Skeletal muscle satellite cell (primary cell): ENCODE measurements at regions not wholly inside any gene's neighbourhood (a gene's known extent, or its start where the extent isn't known, plus 50 kb on each side); places are given as distances from the start of the nearest gene placed in this dataset.

ENCODE experiments used
- H3K27me3 ChIP-seq: 2 replicates; pipeline ENCODE4 v1.7.0; 2013; ENCODE audit warnings: low read length; ENCODE audit not compliant: control insufficient read depth, insufficient read depth
- H3K36me3 ChIP-seq: 2 replicates; pipeline ENCODE4 v1.7.0; 2013; ENCODE audit warnings: mild to moderate bottlenecking, control low read depth, low read length; ENCODE audit not compliant: insufficient read depth
- H3K4me1 ChIP-seq: 2 replicates; pipeline ENCODE4 v1.7.0; 2013; ENCODE audit warnings: low read length; ENCODE audit not compliant: control insufficient read depth, insufficient read depth
- H3K4me2 ChIP-seq: 2 replicates; pipeline ENCODE4 v1.7.0; 2013; ENCODE audit warnings: mild to moderate bottlenecking, low read length
- H3K4me3 ChIP-seq: 2 replicates; pipeline ENCODE4 v1.7.0; 2013; ENCODE audit warnings: low read length
- H3K9ac ChIP-seq: 2 replicates; pipeline ENCODE4 v1.7.0; 2013; ENCODE audit warnings: mild to moderate bottlenecking, low read depth, low read length, moderate library complexity
- H3K9me3 ChIP-seq: replicated peaks from 2 replicates; pipeline ENCODE4 v1.7.0; 2013; ENCODE audit warnings: mild to moderate bottlenecking, control low read depth, low read length

GRCh38 chr4:17275836-17276235, 236.1 kb downstream of the QDPR start:
- Histone ChIP-seq H3K9ac (no peak overlapping the region), H3K9me3 (no peaks in the 10 kb centered on the region), H3K4me2 (no peak overlapping the region), H3K4me3 (no peak overlapping the region), H3K36me3 (no peaks in the 10 kb centered on the region), H3K4me1 (no peaks in the 10 kb centered on the region), H3K27me3 (no peaks in the 10 kb centered on the region)

- H3K4me1 ChIP-seq: no peaks in the 10 kb centered on the region
- no peak overlapping the region for H3K4me2 ChIP-seq
- no peaks in the 10 kb centered on the region for H3K36me3 ChIP-seq
- no peaks in the 10 kb centered on the region for H3K27me3 ChIP-seq
- H3K9ac ChIP-seq: no peak overlapping the region
- no peak overlapping the region for H3K4me3 ChIP-seq
- no peaks in the 10 kb centered on the region for H3K9me3 ChIP-seq
Observed at GRCh38 chr4:17273047-17273446, 238.8 kb downstream of the QDPR start.

GRCh38 chr4:17272154-17272553, 239.7 kb downstream of the QDPR start:
- no peak overlapping the region for H3K4me3 ChIP-seq
- no peak overlapping the region for H3K4me2 ChIP-seq
- no peak overlapping the region for H3K9ac ChIP-seq
- H3K9me3 ChIP-seq: no peaks in the 10 kb centered on the region
- H3K36me3 ChIP-seq: no peaks in the 10 kb centered on the region
- H3K27me3 ChIP-seq: no peaks in the 10 kb centered on the region
- H3K4me1 ChIP-seq: no peaks in the 10 kb centered on the region

- no peaks in the 10 kb centered on the region for H3K27me3 ChIP-seq
- no peak overlapping the region for H3K9ac ChIP-seq
- no peaks in the 10 kb centered on the region for H3K4me1 ChIP-seq
- H3K4me3 ChIP-seq: no peak overlapping the region
- no peaks in the 10 kb centered on the region for H3K9me3 ChIP-seq
- H3K36me3 ChIP-seq: no peaks in the 10 kb centered on the region
- H3K4me2 ChIP-seq: no peak overlapping the region
Observed at GRCh38 chr4:17265653-17266052, 246.2 kb downstream of the QDPR start.

- Histone ChIP-seq H3K9me3 (no peaks in the 10 kb centered on the region), H3K4me2 (no peak overlapping the region), H3K4me1 (no peaks in the 10 kb centered on the region), H3K9ac (no peak overlapping the region), H3K36me3 (no peaks in the 10 kb centered on the region), H3K4me3 (no peak overlapping the region), H3K27me3 (no peaks in the 10 kb centered on the region)
Observed at GRCh38 chr4:17265139-17265538, 246.8 kb downstream of the QDPR start.

GRCh38 chr4:17260166-17260907, 251.6 kb downstream of the QDPR start:
- H3K9ac ChIP-seq: no peak overlapping the region
- no peaks in the 10 kb centered on the region for H3K4me1 ChIP-seq
- H3K9me3 ChIP-seq: no peaks in the 10 kb centered on the region
- no peak overlapping the region for H3K4me2 ChIP-seq
- no peak overlapping the region for H3K4me3 ChIP-seq
- H3K36me3 ChIP-seq: no peaks in the 10 kb centered on the region
- H3K27me3 ChIP-seq: no peaks in the 10 kb centered on the region

GRCh38 chr4:17258106-17258505, 253.8 kb downstream of the QDPR start:
- Histone ChIP-seq H3K9me3 (no peaks in the 10 kb centered on the region), H3K4me1 (no peaks in the 10 kb centered on the region), H3K27me3 (no peaks in the 10 kb centered on the region), H3K4me3 (no peak overlapping the region), H3K36me3 (no peaks in the 10 kb centered on the region), H3K4me2 (no peak overlapping the region), H3K9ac (no peak overlapping the region)

- H3K36me3 ChIP-seq: no peaks in the 10 kb centered on the region
- no peaks in the 10 kb centered on the region for H3K27me3 ChIP-seq
- H3K4me2 ChIP-seq: no peak overlapping the region
- no peaks in the 10 kb centered on the region for H3K9me3 ChIP-seq
- H3K4me1 ChIP-seq: no peaks in the 10 kb centered on the region
- no peak overlapping the region for H3K9ac ChIP-seq
- no peak overlapping the region for H3K4me3 ChIP-seq
Observed at GRCh38 chr4:17252131-17252530, 259.8 kb downstream of the QDPR start.

GRCh38 chr4:17251101-17251500, 260.8 kb downstream of the QDPR start:
- Histone ChIP-seq H3K4me3 (no peak overlapping the region), H3K27me3 (no peaks in the 10 kb centered on the region), H3K36me3 (no peaks in the 10 kb centered on the region), H3K4me1 (no peaks in the 10 kb centered on the region), H3K9me3 (no peaks in the 10 kb centered on the region), H3K9ac (no peak overlapping the region), H3K4me2 (no peak overlapping the region)

- H3K9me3 ChIP-seq: no peaks in the 10 kb centered on the region
- H3K4me3 ChIP-seq: no peak overlapping the region
- H3K4me1 ChIP-seq: no peaks in the 10 kb centered on the region
- no peaks in the 10 kb centered on the region for H3K36me3 ChIP-seq
- H3K27me3 ChIP-seq: no peaks in the 10 kb centered on the region
- H3K4me2 ChIP-seq: no peak overlapping the region
- no peak overlapping the region for H3K9ac ChIP-seq
Observed at GRCh38 chr4:17250591-17250990, 261.3 kb downstream of the QDPR start.

GRCh38 chr4:17246656-17247055, 265.2 kb downstream of the QDPR start:
- no peaks in the 10 kb centered on the region for H3K4me1 ChIP-seq
- H3K4me2 ChIP-seq: no peak overlapping the region
- H3K36me3 ChIP-seq: no peaks in the 10 kb centered on the region
- no peak overlapping the region for H3K4me3 ChIP-seq
- no peak overlapping the region for H3K9ac ChIP-seq
- H3K27me3 ChIP-seq: no peaks in the 10 kb centered on the region
- H3K9me3 ChIP-seq: no peaks in the 10 kb centered on the region

GRCh38 chr4:17241835-17242234, 270.1 kb downstream of the QDPR start:
- Histone ChIP-seq H3K4me3 (no peak overlapping the region), H3K36me3 (no peaks in the 10 kb centered on the region), H3K4me1 (no peaks in the 10 kb centered on the region), H3K9me3 (no peaks in the 10 kb centered on the region), H3K9ac (no peak overlapping the region), H3K27me3 (no peaks in the 10 kb centered on the region), H3K4me2 (no peak overlapping the region)
